ENCODE measurements at regions not wholly inside any gene's neighbourhood (a gene's known extent, or its start where the extent isn't known, plus 50 kb on each side); places are given as distances from the start of the nearest gene placed in this dataset.

DNA sequence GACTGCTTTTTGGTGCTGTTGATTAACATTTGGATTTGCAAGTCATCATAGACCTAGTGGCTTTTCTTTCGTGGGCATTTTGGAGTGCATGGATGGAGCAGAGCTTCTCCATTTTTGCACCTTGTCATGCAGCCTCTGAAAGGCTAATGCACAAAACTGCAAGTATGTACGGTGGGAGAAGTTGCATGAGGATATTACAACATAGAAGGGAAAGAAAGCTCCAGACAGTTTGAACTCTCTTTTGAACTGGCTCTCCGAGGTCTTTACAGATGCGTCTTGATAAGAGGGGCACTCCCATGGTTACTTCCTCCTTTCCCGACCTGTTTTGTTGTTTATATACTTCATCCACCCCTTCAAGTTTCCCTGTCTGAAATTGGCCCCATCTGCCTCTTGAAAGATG lies 147.1 kb upstream of the GBE1 start:
- no peak overlapping the region for H3K4me3 ChIP-seq (ENCODE audit: low read depth, low read length)
- no peak for DNase-seq (ENCODE audit: low read depth)
- TF ChIP-seq, protein P1, sequence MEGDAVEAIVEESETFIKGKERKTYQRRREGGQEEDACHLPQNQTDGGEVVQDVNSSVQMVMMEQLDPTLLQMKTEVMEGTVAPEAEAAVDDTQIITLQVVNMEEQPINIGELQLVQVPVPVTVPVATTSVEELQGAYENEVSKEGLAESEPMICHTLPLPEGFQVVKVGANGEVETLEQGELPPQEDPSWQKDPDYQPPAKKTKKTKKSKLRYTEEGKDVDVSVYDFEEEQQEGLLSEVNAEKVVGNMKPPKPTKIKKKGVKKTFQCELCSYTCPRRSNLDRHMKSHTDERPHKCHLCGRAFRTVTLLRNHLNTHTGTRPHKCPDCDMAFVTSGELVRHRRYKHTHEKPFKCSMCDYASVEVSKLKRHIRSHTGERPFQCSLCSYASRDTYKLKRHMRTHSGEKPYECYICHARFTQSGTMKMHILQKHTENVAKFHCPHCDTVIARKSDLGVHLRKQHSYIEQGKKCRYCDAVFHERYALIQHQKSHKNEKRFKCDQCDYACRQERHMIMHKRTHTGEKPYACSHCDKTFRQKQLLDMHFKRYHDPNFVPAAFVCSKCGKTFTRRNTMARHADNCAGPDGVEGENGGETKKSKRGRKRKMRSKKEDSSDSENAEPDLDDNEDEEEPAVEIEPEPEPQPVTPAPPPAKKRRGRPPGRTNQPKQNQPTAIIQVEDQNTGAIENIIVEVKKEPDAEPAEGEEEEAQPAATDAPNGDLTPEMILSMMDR (IDR thresholded peaks at IDR 0.05; ENCODE audit: low read depth, low read length, missing control alignments), result no peak
- in situ Hi-C loops (cut with HindIII; ENCODE audit: low sequenced_read_pairs), result no loop called here

- DNase-seq (ENCODE audit: low read depth), result no peak
- TF ChIP-seq, protein P1 (IDR thresholded peaks at IDR 0.05; ENCODE audit: low read depth, low read length, missing control alignments), result no peak
- no peak overlapping the region for H3K4me3 ChIP-seq (ENCODE audit: low read depth, low read length)
- in situ Hi-C loops (cut with HindIII; ENCODE audit: low sequenced_read_pairs), result no loop called here
These were observed 136.9 kb upstream of the GBE1 start for GRCh38 chr3:81898336-81898735.

DNA sequence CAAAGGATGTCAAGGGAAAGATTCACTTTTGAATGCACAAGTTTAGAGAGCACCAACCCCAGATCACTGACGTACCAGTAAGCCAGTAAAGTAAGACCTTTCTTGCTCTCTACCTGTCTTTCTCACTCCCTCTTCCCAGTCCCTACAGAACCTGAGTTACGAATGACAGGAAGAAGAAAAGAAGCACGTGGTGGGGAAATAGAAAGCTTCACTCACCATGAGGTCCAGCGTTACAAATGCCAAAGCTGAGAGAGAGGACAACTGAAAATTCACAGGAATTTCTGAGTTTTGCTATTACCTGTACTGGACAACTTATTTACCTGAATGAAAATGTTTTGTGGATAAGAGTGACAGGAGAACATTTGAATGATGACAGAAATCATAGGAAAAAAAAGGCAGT lies 133.2 kb upstream of the GBE1 start:
- TF ChIP-seq, protein P1 (IDR thresholded peaks at IDR 0.05; ENCODE audit: low read depth, low read length, missing control alignments), result no peak
- no peak for DNase-seq (ENCODE audit: low read depth)
- no peak overlapping the region for H3K4me3 ChIP-seq (ENCODE audit: low read depth, low read length)
- in situ Hi-C loops (cut with HindIII; ENCODE audit: low sequenced_read_pairs), result no loop called here

GRCh38 chr3:81891055-81891895 lies 129.8 kb upstream of the GBE1 start:
- DNase-seq (ENCODE audit: low read depth), result no peak
- H3K4me3 ChIP-seq (ENCODE audit: low read depth, low read length), result no peak overlapping the region
- TF ChIP-seq, protein P1 (IDR thresholded peaks at IDR 0.05; ENCODE audit: low read depth, low read length, missing control alignments), result no peak
- in situ Hi-C loops (cut with HindIII; ENCODE audit: low sequenced_read_pairs), result no loop called here

DNA sequence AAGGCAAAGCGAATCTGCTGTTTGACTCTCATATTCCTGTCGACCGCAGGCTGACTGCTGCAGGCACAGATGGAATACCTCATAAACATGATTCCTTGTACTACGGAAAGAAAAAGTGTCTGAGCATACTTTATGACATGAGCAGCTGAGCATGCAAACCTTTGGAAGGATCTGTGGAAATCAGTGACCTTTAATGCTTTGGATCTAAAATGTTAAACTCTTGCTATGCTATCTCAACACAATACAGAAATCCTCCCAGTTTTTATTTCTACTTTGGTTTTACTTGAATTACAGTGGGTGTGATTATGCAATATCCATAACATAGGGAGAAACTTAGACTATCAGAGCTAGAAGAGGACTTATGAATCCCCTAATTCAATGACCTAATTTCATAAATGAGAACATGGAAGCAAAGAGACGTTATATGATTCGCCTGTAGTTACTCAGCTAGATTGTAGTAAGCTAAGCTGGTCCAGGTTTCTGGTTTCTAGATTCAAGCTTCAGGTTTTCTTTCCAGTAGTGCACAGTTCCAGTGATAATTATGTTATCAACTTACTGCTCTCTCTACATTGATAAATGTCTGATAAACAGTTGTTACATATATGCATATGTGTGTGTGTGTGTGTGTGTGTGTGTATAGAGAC lies 127.6 kb upstream of the GBE1 start:
- in situ Hi-C loops (cut with HindIII; ENCODE audit: low sequenced_read_pairs), result no loop called here
- DNase-seq (ENCODE audit: low read depth), result no peak
- TF ChIP-seq, protein P1 (IDR thresholded peaks at IDR 0.05; ENCODE audit: low read depth, low read length, missing control alignments), result no peak
- H3K4me3 ChIP-seq (ENCODE audit: low read depth, low read length), result no peak overlapping the region

GRCh38 chr3:81887448-81887847 lies 126.0 kb upstream of the GBE1 start:
- in situ Hi-C loops (cut with HindIII; ENCODE audit: low sequenced_read_pairs), result no loop called here
- TF ChIP-seq, protein P1 (IDR thresholded peaks at IDR 0.05; ENCODE audit: low read depth, low read length, missing control alignments), result no peak
- no peak for DNase-seq (ENCODE audit: low read depth)
- no peak overlapping the region for H3K4me3 ChIP-seq (ENCODE audit: low read depth, low read length)
